Right lobe of liver (tissue), 4 donors: ENCODE measurements at regions not wholly inside any gene's neighbourhood (a gene's known extent, or its start where the extent isn't known, plus 50 kb on each side); places are given as distances from the start of the nearest gene placed in this dataset.

Experiments
- POLR2A ChIP-seq: fragments of 450-650 bp; IDR thresholded peaks from one replicate; pipeline ENCODE4 v1.6.1; 2017; ENCODE audit warnings: antibody characterized with exemption, mild to moderate bottlenecking
- TF ChIP-seq, protein P1 (sequence below), 4 donors: fragments of 200-600 bp in 3 of 4; fragments of 450-650 bp in 1 of 4; IDR thresholded peaks; one replicate each; pipeline versions ENCODE4 v1.5.1 to v1.8.0; 2016 to 2022; ENCODE audit warnings: antibody characterized with exemption in 4 of 4, mild to moderate bottlenecking in 2 of 4
- donor health status: DM: no; HTN: no; CAD: no.
- donor health status: DM: no; HTN: no; CAD: no.
- donor health status: DM: no; HTN: yes; CAD: no.

DNA sequence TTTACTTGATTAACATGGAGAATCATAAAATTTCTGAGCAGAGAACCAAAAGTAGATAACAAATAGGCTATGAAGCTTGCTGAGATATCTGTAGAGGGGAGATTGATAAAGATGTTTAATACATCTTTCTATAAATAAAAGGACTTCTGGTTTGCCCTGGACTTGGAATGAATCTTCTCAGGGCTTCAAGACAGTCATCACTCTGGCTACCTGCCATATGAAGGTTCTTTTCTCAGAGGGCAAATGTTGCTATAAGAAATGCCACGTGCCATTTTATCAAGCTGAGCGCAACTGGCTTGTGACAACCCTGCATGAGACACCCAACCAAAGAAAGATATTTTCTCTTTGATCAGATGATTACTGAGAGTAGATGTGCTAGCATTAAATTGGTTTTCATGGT is 192.5 kb downstream of the WNT5A start:
- TF ChIP-seq, protein P1, sequence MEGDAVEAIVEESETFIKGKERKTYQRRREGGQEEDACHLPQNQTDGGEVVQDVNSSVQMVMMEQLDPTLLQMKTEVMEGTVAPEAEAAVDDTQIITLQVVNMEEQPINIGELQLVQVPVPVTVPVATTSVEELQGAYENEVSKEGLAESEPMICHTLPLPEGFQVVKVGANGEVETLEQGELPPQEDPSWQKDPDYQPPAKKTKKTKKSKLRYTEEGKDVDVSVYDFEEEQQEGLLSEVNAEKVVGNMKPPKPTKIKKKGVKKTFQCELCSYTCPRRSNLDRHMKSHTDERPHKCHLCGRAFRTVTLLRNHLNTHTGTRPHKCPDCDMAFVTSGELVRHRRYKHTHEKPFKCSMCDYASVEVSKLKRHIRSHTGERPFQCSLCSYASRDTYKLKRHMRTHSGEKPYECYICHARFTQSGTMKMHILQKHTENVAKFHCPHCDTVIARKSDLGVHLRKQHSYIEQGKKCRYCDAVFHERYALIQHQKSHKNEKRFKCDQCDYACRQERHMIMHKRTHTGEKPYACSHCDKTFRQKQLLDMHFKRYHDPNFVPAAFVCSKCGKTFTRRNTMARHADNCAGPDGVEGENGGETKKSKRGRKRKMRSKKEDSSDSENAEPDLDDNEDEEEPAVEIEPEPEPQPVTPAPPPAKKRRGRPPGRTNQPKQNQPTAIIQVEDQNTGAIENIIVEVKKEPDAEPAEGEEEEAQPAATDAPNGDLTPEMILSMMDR (IDR thresholded peaks at IDR 0.05): no peak
- no peak for TF ChIP-seq POLR2A
